NB4 (cell line): ENCODE measurements at regions not wholly inside any gene's neighbourhood (a gene's known extent, or its start where the extent isn't known, plus 50 kb on each side); places are given as distances from the start of the nearest gene placed in this dataset.

Source experiments
- DNase-seq: peaks from one replicate; pipeline ENCODE4 v3.0.0; 2010; ENCODE audit warnings: low read depth
- H3K4me3 ChIP-seq: one replicate; pipeline ENCODE4 v1.5.1; 2011; ENCODE audit warnings: mild to moderate bottlenecking, low read depth, low read length, moderate library complexity
- CTCF ChIP-seq: IDR thresholded peaks from one replicate; pipeline ENCODE4 v1.5.1; 2012; ENCODE audit warnings: low read depth, low read length
- MAX ChIP-seq: IDR thresholded peaks from 2 replicates; pipeline ENCODE4 v1.6.1; 2011; ENCODE audit warnings: low read depth, low read length
- MYC ChIP-seq: IDR thresholded peaks from 2 replicates; pipeline ENCODE4 v1.6.1; 2011; ENCODE audit warnings: low read depth, low read length
- POLR2A ChIP-seq: IDR thresholded peaks from 2 replicates; pipeline ENCODE4 v1.6.1; 2011; ENCODE audit warnings: mild to moderate bottlenecking; ENCODE audit not compliant: insufficient read length; ENCODE audit errors: extremely low read depth

GRCh38 chr4:27620886-27621285, 760.2 kb downstream of the STIM2 start:
- no peak overlapping the region for H3K4me3 ChIP-seq
- DNase-seq: no peak
- TF ChIP-seq POLR2A (no peak), MAX (no peak), CTCF (no peak), MYC (no peak)

GRCh38 chr4:27624749-27625148, 764.1 kb downstream of the STIM2 start:
- no peak for TF ChIP-seq MAX
- TF ChIP-seq POLR2A: no peak
- TF ChIP-seq CTCF: no peak
- no peak for TF ChIP-seq MYC
- no peak overlapping the region for H3K4me3 ChIP-seq
- DNase-seq: no peak

- no peak for TF ChIP-seq CTCF
- no peak for TF ChIP-seq POLR2A
- no peak for TF ChIP-seq MAX
- TF ChIP-seq MYC: no peak
- H3K4me3 ChIP-seq: no peak overlapping the region
- no peak for DNase-seq
Measured at GRCh38 chr4:27628609-27629008, 768.0 kb downstream of the STIM2 start.

- H3K4me3 ChIP-seq: no peak overlapping the region
- no peak for TF ChIP-seq CTCF
- TF ChIP-seq POLR2A: no peak
- no peak for TF ChIP-seq MYC
- no peak for TF ChIP-seq MAX
- no peak for DNase-seq
Measured at GRCh38 chr4:27629532-27630225, 769.0 kb downstream of the STIM2 start.

- TF ChIP-seq MYC: no peak
- no peak for TF ChIP-seq MAX
- no peak for TF ChIP-seq CTCF
- TF ChIP-seq POLR2A: no peak
- DNase-seq: no peak
- no peak overlapping the region for H3K4me3 ChIP-seq
Measured at GRCh38 chr4:27635936-27636913, 775.6 kb downstream of the STIM2 start.
